Activated gamma-delta T cell treated with anti-CD3 and anti-CD28 coated beads, Interleukin-2, amount 50 U/mL, for 16 hours (primary cell): ENCODE measurements at regions not wholly inside any gene's neighbourhood (a gene's known extent, or its start where the extent isn't known, plus 50 kb on each side); places are given as distances from the start of the nearest gene placed in this dataset.

Experiments used
- DNase-seq: peaks from one replicate; pipeline ENCODE4 v3.0.0-alpha.2; 2020; ENCODE audit warnings: low read depth

DNA sequence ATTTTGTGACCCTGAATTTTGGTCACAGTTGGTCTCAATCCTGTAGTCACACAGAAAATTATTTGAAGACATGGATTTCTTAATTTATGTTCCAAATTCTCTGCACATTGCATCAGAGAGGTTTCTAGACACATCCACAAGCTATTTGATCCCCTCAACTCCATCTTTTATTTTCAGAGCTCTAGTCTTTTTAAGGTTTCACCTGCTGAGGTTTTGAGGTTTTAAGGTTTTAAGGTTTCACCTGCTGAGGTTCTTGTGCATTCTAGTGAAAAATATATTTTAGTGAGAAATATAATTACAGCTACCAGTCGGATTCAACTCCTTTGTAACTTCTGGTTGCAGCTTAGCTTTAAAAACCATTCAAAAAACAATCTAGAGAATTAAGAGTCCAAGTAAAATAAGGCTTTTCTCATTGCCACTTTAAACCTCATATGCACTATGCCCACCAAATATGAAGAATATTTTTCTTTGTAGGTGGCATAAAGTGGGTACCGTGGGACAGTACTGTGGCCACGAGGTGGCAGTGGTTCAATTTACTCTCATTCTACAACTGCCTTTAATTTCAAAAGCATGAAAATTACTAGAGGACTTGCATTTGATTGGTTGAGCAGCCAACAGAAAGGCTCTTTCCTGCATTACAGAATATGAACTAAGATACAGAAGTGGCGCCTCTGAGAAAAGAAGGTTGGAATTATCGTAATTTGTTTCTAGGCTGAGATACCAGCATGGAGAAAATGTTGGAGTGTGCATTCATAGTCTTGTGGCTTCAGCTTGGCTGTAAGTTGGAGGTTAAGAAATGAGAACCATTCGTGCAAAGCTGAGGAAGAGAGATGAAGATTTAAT is 366.5 kb upstream of the OR4E1 start:
- DNase-seq = peak; percentile 24

GRCh38 chr14:22036541-22037239 is 363.1 kb upstream of the OR4E1 start:
- no peak for DNase-seq

DNA sequence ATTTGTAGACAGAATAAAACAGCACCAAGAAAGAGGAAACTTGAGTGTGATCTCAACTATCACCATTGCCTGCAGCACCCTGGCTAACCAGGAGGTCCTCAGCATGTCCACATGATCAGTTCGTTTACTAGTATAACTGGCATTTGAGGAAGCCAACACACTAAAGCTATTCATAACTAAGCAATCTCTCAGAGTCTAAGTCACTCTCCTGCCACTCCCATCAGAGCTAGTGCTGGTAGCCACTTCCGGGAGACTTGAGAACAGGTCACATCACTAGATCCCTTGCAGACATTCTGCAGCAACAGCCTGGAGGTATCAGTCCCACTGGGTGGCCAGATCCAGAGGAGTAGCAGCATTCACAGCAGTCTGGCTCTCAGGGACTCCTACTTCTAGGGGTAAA is 352.9 kb upstream of the OR4E1 start:
- no peak for DNase-seq

DNA sequence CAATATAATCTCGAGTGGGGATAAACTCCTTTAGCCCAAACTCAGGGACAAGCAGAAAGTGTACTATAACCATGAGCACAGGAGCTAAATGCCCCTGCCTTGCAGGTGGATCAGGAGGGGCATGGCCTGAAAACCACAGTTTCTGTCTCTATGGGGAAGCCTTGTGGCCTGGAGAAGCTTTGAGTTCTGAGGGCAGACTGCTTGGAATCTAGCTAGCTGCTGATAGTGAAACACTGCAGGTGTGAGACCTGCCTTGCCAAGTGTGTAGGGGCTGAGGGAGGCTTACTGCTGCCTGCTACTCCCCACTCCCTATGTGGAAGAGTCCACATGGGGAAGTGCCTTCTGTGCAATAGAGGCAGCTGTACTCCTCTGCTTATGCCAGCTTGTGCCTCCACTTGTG is 352.3 kb upstream of the OR4E1 start:
- DNase-seq = no peak

DNA sequence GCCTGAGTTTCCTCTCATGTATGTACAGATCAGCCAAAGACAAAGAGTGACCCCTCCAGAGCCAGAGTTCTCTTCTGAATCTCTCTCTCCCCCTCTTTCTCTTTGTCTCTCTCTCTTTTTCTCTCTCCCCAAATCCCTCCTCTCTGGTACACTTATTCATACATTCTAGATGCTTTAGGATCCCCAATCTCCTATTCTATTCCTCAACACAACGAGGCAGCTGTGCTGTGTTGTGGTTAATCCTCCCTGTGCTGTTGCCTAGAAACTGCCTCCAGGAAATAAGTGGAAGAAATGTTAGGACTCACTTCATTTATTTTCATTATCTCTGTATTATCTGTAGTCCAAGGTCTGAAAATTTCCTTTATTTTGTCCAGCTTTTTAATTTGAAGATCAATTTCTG is 350.5 kb upstream of the OR4E1 start:
- no peak for DNase-seq

GRCh38 chr14:22018890-22019289 is 345.3 kb upstream of the OR4E1 start:
- DNase-seq = no peak

- DNase-seq = no peak
These were observed 338.8 kb upstream of the OR4E1 start for GRCh38 chr14:22012452-22012851.

DNA sequence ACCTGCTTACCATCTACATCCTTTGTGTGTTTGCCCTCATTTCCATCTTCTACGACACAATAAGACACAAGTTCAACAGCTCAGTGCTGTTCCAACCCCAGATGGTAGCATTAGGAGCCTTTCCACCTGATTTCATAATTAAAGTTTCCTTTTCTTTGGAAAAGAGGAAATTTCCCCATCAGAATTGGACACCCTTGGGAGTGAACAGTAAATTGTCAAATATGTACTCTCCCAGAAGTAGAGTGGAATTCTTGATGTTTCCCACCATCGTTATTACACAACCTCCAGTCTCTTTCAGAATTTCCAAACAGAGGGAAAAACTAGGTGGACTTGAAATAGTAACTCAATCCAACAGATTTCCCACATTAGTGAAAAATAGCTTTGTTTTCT is 337.6 kb upstream of the OR4E1 start:
- no peak for DNase-seq

DNA sequence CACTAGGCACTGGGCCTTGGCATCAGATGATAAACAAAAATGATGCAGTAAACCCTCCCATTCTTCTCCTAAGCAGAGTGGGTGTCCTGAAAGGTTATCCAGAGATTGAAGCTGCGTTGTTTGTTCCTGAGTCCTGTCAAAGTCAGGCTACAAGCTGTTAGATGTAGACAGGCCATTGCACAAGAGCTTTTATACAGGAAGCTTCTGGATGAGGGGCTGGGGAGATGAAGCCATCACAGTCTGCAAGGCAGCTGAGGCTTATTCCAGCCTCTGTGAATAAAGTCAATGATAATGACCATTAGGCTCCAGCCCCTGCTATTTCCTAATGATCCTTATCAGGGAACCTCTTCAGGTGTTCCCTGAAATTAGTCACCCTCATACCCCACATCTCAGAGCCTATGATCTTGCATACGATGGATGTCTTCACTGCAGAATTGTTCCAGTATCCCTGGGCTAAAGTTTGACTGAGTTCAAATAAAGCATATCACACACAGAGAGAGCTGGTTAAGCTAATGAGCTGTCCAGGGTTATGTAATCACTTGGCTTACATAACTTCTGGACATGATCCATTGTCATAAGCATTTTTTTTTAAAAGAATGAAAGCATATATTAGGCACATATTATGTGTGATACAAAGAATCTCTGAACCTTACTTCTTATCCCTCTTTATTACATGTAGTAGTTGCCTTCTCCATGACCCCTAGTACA is 337.1 kb upstream of the OR4E1 start:
- DNase-seq = no peak

DNA sequence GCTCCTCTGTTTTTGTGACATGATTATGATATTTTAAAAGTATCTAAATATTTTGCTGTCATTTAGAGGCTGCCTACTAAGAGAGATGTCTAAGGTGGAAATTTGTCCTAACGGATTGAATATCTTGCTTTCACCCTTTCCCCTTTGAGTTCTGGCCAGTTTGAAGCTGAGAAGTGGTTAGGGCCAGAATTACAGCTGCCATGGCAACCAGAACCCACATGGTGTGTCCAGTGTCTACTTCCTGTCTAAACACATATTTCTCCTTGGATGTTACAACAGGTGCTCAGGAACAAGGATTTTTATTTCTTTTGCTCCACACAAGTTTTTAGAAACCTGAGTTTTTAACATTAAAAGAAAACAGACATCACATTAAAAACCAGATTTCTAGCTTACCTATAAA is 335.1 kb upstream of the OR4E1 start:
- DNase-seq = no peak

- no peak for DNase-seq
These were observed 334.3 kb upstream of the OR4E1 start for GRCh38 chr14:22007784-22008412.

- no peak for DNase-seq
These were observed 333.7 kb upstream of the OR4E1 start for GRCh38 chr14:22007363-22007762.

GRCh38 chr14:22003461-22003860 is 329.8 kb upstream of the OR4E1 start:
- DNase-seq = no peak

DNA sequence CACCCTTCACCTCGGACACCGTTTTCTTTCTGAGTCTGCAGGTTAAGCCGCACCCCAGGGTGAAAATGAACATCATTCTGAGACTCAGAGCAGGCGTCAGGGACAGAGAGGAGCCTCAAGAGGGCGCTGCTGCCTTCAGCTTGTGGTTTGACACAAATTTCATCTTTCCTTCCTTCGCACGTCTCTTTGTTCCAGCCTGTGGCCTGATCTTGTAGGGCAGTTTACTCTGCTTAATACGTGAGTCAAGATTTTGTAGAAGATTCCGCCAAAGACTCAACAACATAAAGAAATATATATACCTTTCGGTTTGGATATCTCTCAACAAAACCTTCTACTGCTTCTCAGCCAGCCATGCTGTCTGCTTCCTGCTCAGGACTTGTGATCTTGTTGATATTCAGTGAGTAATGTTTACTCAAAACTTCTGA is 329.3 kb upstream of the OR4E1 start:
- DNase-seq = peak; percentile 49

- DNase-seq = no peak
These were observed 325.8 kb upstream of the OR4E1 start for GRCh38 chr14:21999402-21999801.

DNA sequence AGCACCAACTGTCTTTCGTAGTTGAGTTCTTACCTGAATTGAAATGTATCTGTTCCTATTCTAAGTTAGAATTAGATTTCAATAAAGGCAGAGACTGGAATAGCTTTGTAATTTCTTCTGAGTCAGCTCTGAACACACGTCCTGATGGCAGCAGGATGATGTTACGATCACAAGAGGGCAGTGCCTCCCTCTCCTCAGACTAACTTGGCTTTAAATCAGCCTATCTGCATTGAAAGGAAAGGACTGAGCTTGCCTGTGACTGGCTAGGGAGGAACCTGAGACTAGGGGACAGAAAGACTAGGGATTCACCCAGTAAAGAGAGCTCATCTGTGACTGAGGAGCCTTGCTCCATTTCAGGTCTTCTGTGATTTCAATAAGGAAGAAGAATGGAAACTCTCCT is 323.7 kb upstream of the OR4E1 start:
- no peak for DNase-seq

- no peak for DNase-seq
These were observed 321.7 kb upstream of the OR4E1 start for GRCh38 chr14:21995332-21995731.

DNA sequence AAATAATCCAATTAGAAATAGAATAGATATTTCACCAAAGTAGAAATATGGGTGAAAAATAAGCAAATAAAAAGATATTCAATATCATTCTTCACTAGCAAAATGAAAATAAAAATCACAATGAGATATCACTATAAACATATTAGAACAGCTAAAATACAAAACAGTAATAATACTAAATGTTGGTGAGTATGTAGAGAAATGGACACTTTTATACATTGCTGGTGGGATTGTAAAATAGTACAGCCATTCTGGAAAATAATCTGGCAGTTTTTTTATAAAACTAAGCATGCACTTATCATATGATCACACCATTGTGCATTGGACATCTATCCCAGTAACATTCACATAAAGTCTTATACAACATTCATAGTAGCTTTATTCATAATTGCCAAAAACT is 320.2 kb upstream of the OR4E1 start:
- DNase-seq = no peak

- DNase-seq = no peak
These were observed 319.5 kb upstream of the OR4E1 start for GRCh38 chr14:21993070-21993469.

- no peak for DNase-seq
These were observed 317.5 kb upstream of the OR4E1 start for GRCh38 chr14:21991130-21991529.

DNA sequence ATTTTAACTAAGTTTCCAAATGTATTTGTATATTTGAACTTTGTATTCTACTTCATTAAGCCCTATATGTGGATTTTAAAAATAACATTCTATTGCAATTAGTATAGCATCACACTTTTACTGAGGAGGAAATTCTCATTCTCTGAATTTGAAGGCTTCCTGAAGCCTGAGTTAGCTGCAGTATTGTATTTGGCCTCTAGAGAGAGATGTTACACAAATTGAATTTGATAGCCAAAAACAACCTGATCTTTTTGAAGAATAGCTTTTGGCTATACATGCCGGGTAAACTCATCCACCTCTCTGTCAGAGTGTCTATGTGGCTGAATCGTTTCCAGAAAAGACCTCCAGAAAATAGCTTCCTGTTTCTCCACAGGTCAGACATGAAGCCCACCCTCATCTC is 316.5 kb upstream of the OR4E1 start:
- no peak for DNase-seq

GRCh38 chr14:21989090-21989489 is 315.5 kb upstream of the OR4E1 start:
- DNase-seq = no peak

GRCh38 chr14:21988413-21988812 is 314.8 kb upstream of the OR4E1 start:
- DNase-seq = no peak
